ENCODE measurements at regions not wholly inside any gene's neighbourhood (a gene's known extent, or its start where the extent isn't known, plus 50 kb on each side); places are given as distances from the start of the nearest gene placed in this dataset.
A peak's percentile ranks its signal among the peaks of the same experiment; 100 is the strongest.
"Not testable (repeated sequence)": the region's sequence is repeated elsewhere in the genome, so short reads cannot be mapped to it uniquely, and the experiment has no call there.

GRCh38 chr11:39910087-39910486, 1549.4 kb downstream of the LRRC4C start:
- DNase-seq = no peak
- in situ Hi-C loops (cut with HindIII; ENCODE audit: low pct_ligation_motif_present, low pct_unique_long_range_greater_than_20kb, low sequenced_read_pairs) = no loop called here

GRCh38 chr11:39860931-39861330, 1598.5 kb downstream of the LRRC4C start:
- in situ Hi-C loops (cut with HindIII; ENCODE audit: low pct_ligation_motif_present, low pct_unique_long_range_greater_than_20kb, low sequenced_read_pairs) = no loop called here
- DNase-seq = no peak

GRCh38 chr11:39817241-39817640, 1642.2 kb downstream of the LRRC4C start:
- DNase-seq = no peak
- in situ Hi-C loops (cut with HindIII; ENCODE audit: low pct_ligation_motif_present, low pct_unique_long_range_greater_than_20kb, low sequenced_read_pairs) = no loop called here

GRCh38 chr11:39810358-39810757, 1649.1 kb downstream of the LRRC4C start:
- no peak for DNase-seq
- in situ Hi-C loops (cut with HindIII; ENCODE audit: low pct_ligation_motif_present, low pct_unique_long_range_greater_than_20kb, low sequenced_read_pairs) = no loop called here

GRCh38 chr11:39809833-39810232, 1649.6 kb downstream of the LRRC4C start:
- DNase-seq = no peak
- in situ Hi-C loops (cut with HindIII; ENCODE audit: low pct_ligation_motif_present, low pct_unique_long_range_greater_than_20kb, low sequenced_read_pairs) = no loop called here

- in situ Hi-C loops (cut with HindIII; ENCODE audit: low pct_ligation_motif_present, low pct_unique_long_range_greater_than_20kb, low sequenced_read_pairs) = no loop called here
- DNase-seq = no peak
Observed at GRCh38 chr11:39807904-39808303, 1651.5 kb downstream of the LRRC4C start.

- DNase-seq = peak; percentile 7
- in situ Hi-C loops (cut with HindIII; ENCODE audit: low pct_ligation_motif_present, low pct_unique_long_range_greater_than_20kb, low sequenced_read_pairs) = no loop called here
Observed at GRCh38 chr11:39806652-39807051, 1652.8 kb downstream of the LRRC4C start.

- DNase-seq = no peak
- in situ Hi-C loops (cut with HindIII; ENCODE audit: low pct_ligation_motif_present, low pct_unique_long_range_greater_than_20kb, low sequenced_read_pairs) = no loop called here
Observed at GRCh38 chr11:39804271-39804670, 1655.2 kb downstream of the LRRC4C start.

GRCh38 chr11:39786682-39787081, 1672.8 kb downstream of the LRRC4C start:
- in situ Hi-C loops (cut with HindIII; ENCODE audit: low pct_ligation_motif_present, low pct_unique_long_range_greater_than_20kb, low sequenced_read_pairs) = no loop called here
- DNase-seq = no peak

GRCh38 chr11:39786281-39786680, 1673.2 kb downstream of the LRRC4C start:
- DNase-seq = no peak
- in situ Hi-C loops (cut with HindIII; ENCODE audit: low pct_ligation_motif_present, low pct_unique_long_range_greater_than_20kb, low sequenced_read_pairs) = no loop called here

GRCh38 chr11:39784873-39785272, 1674.6 kb downstream of the LRRC4C start:
- DNase-seq = no peak
- in situ Hi-C loops (cut with HindIII; ENCODE audit: low pct_ligation_motif_present, low pct_unique_long_range_greater_than_20kb, low sequenced_read_pairs) = no loop called here

- DNase-seq = no peak
- in situ Hi-C loops (cut with HindIII; ENCODE audit: low pct_ligation_motif_present, low pct_unique_long_range_greater_than_20kb, low sequenced_read_pairs) = no loop called here
Observed at GRCh38 chr11:39780131-39780530, 1679.3 kb downstream of the LRRC4C start.

- DNase-seq = no peak
- in situ Hi-C loops (cut with HindIII; ENCODE audit: low pct_ligation_motif_present, low pct_unique_long_range_greater_than_20kb, low sequenced_read_pairs) = no loop called here
Observed at GRCh38 chr11:39777035-39777434, 1682.4 kb downstream of the LRRC4C start.

GRCh38 chr11:39772525-39773137, 1686.8 kb downstream of the LRRC4C start:
- in situ Hi-C loops (cut with HindIII; ENCODE audit: low pct_ligation_motif_present, low pct_unique_long_range_greater_than_20kb, low sequenced_read_pairs) = no loop called here
- DNase-seq = no peak

- no peak for DNase-seq
- in situ Hi-C loops (cut with HindIII; ENCODE audit: low pct_ligation_motif_present, low pct_unique_long_range_greater_than_20kb, low sequenced_read_pairs) = no loop called here
Observed at GRCh38 chr11:39768214-39768613, 1691.2 kb downstream of the LRRC4C start.

GRCh38 chr11:39745401-39745800, 1714.1 kb downstream of the LRRC4C start:
- in situ Hi-C loops (cut with HindIII; ENCODE audit: low pct_ligation_motif_present, low pct_unique_long_range_greater_than_20kb, low sequenced_read_pairs) = no loop called here

GRCh38 chr11:39741066-39741465, 1718.4 kb downstream of the LRRC4C start:
- no peak for DNase-seq
- in situ Hi-C loops (cut with HindIII; ENCODE audit: low pct_ligation_motif_present, low pct_unique_long_range_greater_than_20kb, low sequenced_read_pairs) = no loop called here

More at GRCh38 chr11:39745401-39745800, 1714.1 kb downstream of the LRRC4C start:
- DNase-seq = no peak

GRCh38 chr11:39736351-39736750, 1723.1 kb downstream of the LRRC4C start:
- DNase-seq; in situ Hi-C loops (cut with HindIII; ENCODE audit: low pct_ligation_motif_present, low pct_unique_long_range_greater_than_20kb, low sequenced_read_pairs): not testable (repeated sequence)

GRCh38 chr11:39732001-39732400, 1727.5 kb downstream of the LRRC4C start:
- no peak for DNase-seq
- in situ Hi-C loops (cut with HindIII; ENCODE audit: low pct_ligation_motif_present, low pct_unique_long_range_greater_than_20kb, low sequenced_read_pairs) = no loop called here

- in situ Hi-C loops (cut with HindIII; ENCODE audit: low pct_ligation_motif_present, low pct_unique_long_range_greater_than_20kb, low sequenced_read_pairs) = no loop called here
- DNase-seq = no peak
Observed at GRCh38 chr11:39725081-39725480, 1734.4 kb downstream of the LRRC4C start.

- no peak for DNase-seq
- in situ Hi-C loops (cut with HindIII; ENCODE audit: low pct_ligation_motif_present, low pct_unique_long_range_greater_than_20kb, low sequenced_read_pairs) = no loop called here
Observed at GRCh38 chr11:39724404-39724803, 1735.0 kb downstream of the LRRC4C start.

Measured in ACHN (cell line).